ENCODE measurements at regions not wholly inside any gene's neighbourhood (a gene's known extent, or its start where the extent isn't known, plus 50 kb on each side); places are given as distances from the start of the nearest gene placed in this dataset.

DNA sequence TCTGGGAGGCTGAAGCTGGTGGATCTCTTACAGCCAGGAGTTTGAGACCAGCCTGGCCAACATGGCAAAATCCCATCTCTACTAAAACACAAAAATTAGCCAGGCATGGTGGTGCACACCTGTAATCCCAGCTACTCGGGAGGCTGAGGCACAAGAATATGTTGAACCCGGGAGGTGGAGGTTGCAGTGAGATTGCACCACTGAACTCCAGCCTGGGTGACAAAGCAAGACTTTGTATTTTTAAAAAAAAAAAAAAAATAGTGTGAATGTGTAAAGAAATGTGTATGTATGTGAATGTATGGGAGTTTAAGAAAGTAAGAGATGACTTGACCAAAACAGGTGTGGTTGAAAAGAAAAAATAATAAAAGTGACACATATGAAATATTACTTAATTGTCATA, 167.7 kb upstream of the TEX13C start:
- TF ChIP-seq ZNF274 (IDR thresholded peaks at IDR 0.05; ENCODE audit: borderline replicate concordance, extremely low read depth, low read length), result no peak
- TF ChIP-seq CEBPB (IDR thresholded peaks at IDR 0.05; ENCODE audit: low read depth, low read length), result no peak
- no peak for TF ChIP-seq POLR2A (IDR thresholded peaks at IDR 0.05; ENCODE audit: control extremely low read depth in 1 of 2, low read depth in 2 of 2, low read length in 2 of 2)
- no peak for TF ChIP-seq SUZ12 (IDR thresholded peaks at IDR 0.05; ENCODE audit: low read length)
- no peak for TF ChIP-seq JUND (IDR thresholded peaks at IDR 0.05; ENCODE audit: low read length)
- TF ChIP-seq TCF12 (IDR thresholded peaks at IDR 0.05; ENCODE audit: low read depth, low read length), result no peak
- TF ChIP-seq, protein P1, sequence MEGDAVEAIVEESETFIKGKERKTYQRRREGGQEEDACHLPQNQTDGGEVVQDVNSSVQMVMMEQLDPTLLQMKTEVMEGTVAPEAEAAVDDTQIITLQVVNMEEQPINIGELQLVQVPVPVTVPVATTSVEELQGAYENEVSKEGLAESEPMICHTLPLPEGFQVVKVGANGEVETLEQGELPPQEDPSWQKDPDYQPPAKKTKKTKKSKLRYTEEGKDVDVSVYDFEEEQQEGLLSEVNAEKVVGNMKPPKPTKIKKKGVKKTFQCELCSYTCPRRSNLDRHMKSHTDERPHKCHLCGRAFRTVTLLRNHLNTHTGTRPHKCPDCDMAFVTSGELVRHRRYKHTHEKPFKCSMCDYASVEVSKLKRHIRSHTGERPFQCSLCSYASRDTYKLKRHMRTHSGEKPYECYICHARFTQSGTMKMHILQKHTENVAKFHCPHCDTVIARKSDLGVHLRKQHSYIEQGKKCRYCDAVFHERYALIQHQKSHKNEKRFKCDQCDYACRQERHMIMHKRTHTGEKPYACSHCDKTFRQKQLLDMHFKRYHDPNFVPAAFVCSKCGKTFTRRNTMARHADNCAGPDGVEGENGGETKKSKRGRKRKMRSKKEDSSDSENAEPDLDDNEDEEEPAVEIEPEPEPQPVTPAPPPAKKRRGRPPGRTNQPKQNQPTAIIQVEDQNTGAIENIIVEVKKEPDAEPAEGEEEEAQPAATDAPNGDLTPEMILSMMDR (IDR thresholded peaks at IDR 0.05; ENCODE audit: control extremely low read depth in 1 of 3, insufficient read depth in 1 of 3, low read depth in 1 of 3, low read length in 3 of 3), result no peak
- TF ChIP-seq BACH1 (IDR thresholded peaks at IDR 0.05; ENCODE audit: low read length), result no peak
- TF ChIP-seq RXRA (IDR thresholded peaks at IDR 0.05; ENCODE audit: insufficient read depth, low read depth, low read length), result no peak
- no peak for TF ChIP-seq NRF1 (IDR thresholded peaks at IDR 0.05; ENCODE audit: low read depth, low read length)
- TF ChIP-seq SP1 (IDR thresholded peaks at IDR 0.05; ENCODE audit: low read depth, low read length), result no peak

Data from H1 (cell line).